Hypothalamus (tissue), 51 donors: ENCODE measurements at regions not wholly inside any gene's neighbourhood (a gene's known extent, or its start where the extent isn't known, plus 50 kb on each side); places are given as distances from the start of the nearest gene placed in this dataset.

Experiments used
- DNase-seq, 51 donors: peaks; one replicate each; lab custom pipeline; 2025; lab: John Stamatoyannopoulos, UW

GRCh38 chr3:161444694-161445077 lies 51.9 kb upstream of the OTOL1 start:
- no peak for DNase-seq

GRCh38 chr3:161443921-161444693 lies 52.5 kb upstream of the OTOL1 start:
- no peak for DNase-seq

DNA sequence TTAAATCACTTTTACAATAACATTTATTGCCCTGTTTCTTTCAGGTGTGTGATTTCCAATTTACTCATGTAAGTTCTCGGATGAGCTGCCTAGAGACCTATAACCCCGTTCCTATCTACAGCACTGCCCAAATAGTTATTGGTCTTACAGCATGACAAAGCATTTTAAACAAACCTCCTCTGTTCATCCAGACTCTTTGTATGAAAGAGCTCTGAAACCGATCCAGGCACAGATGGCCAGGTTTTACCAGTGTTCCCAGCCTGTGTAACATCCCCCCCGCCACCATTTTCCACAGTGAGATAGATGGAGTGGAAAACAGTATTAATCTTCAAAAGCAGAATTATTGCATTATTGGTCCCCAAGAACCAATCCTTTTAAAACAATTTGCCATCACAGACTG lies 59.0 kb upstream of the SPTSSB start:
- peak in 2 of 51 donors; percentile 1 to 4 for DNase-seq

DNA sequence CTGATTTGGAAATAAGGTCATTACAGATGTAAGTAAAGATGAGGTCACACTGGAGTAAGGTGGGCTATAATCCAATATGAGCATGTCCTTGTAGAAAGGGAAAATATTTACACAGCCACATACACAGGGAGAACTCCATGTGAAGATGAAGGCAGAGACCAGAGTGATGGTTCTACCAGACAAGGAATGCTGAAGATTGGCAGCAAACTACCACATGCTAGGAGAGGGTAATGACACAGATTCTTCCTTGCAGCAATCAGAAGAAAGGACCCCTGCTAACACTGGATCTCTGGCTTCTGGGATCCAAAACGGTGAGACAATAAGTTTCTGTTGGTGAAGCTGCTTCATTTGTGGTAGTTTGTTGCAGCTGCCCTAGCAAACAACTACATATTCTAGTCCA lies 56.0 kb upstream of the SPTSSB start:
- DNase-seq: no peak

DNA sequence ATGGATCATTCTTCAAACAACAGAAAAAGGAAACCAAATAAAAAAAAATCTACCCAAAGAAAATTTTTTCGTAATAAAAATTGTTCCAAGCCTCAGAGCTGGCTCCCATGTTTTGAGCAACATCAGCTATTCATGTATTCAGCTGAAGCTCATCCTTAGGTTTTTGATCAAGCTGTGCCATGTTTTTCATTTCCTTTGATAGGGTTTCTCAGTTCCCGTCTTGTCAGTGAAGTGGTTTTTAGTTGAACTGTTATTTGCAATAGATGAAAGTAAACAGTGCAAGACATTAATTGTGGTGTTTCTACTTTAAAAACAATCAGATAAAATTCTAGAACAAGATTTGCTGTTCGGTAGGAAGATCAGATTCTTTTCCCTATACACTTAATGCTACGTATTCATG lies 55.4 kb upstream of the SPTSSB start:
- DNase-seq: no peak

GRCh38 chr3:161423911-161424522 lies 52.7 kb upstream of the SPTSSB start:
- DNase-seq: peak in 1 of 51 donors; percentile 20

DNA sequence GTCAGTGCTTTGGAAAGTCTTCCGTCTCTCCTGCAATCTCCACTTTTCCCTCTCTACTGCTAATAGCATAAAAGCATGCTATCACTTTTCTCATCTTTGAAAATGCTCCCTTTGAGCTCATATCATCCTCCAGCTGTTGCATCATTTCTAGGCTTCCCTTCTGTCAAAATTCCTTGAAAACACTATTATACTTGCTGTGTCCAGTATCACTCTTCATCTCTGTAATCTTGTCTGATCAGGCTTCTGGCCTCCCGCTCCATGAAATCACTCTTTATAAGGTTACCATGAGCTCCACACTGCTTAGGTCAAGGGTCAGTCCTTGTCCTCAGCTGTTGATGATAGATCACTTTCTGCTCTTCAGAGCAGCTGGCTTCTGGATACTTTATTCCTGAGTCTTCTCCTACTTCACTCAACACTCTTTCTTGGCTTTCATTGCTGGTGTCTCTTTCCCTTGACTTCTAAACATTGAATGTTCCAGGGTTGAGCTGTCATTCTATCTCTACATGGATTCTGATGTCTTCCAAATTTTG lies 50.9 kb upstream of the SPTSSB start:
- DNase-seq: no peak
